A549 (cell line): ENCODE measurements at regions not wholly inside any gene's neighbourhood (a gene's known extent, or its start where the extent isn't known, plus 50 kb on each side); places are given as distances from the start of the nearest gene placed in this dataset.

Experiments used
- BCL3 ChIP-seq: fragments of >200 bp; sonication (Bioruptor Twin); formaldehyde crosslinking; IDR thresholded peaks from 3 replicates; pipeline ENCODE4 v1.6.1; 2016
- CEBPB ChIP-seq, 2 experiments: fragments of >200 bp in 1 of 2; sonication (Bioruptor Twin) in 1 of 2; formaldehyde crosslinking in 1 of 2; IDR thresholded peaks; 2 replicates each; pipeline ENCODE4 v1.6.1; 2012 to 2016
- CTCF ChIP-seq: fragments of >200 bp; sonication (Bioruptor Twin); formaldehyde crosslinking; IDR thresholded peaks from 3 replicates; pipeline ENCODE4 v1.5.1; 2016
- EHMT2 ChIP-seq: fragments of 200-600 bp; sonication (generic); IDR thresholded peaks from 2 replicates; pipeline ENCODE4 v1.6.1; 2016; ENCODE audit warnings: antibody characterized with exemption, low read depth, mild to moderate bottlenecking, moderate library complexity
- EP300 ChIP-seq, 2 experiments: fragments of >200 bp; sonication (Bioruptor Twin); formaldehyde crosslinking; IDR thresholded peaks; 2 replicates in 1 of 2; 3 replicates in 1 of 2; pipeline ENCODE4 v1.6.1; 2016 to 2017
- GATA3 ChIP-seq: IDR thresholded peaks from 2 replicates; pipeline ENCODE4 v1.6.1; 2012; ENCODE audit warnings: borderline replicate concordance
- HES2 ChIP-seq: fragments of >200 bp; sonication (Bioruptor Twin); formaldehyde crosslinking; IDR thresholded peaks from 2 replicates; pipeline ENCODE4 v1.6.1; 2016
- POLR2A ChIP-seq: IDR thresholded peaks from 2 replicates; pipeline ENCODE4 v1.6.1; 2012; ENCODE audit warnings: mild to moderate bottlenecking, low read length
- REST ChIP-seq: fragments of 200-600 bp; sonication (generic); IDR thresholded peaks from 2 replicates; pipeline ENCODE4 v1.6.1; 2016; ENCODE audit warnings: antibody characterized with exemption, mild to moderate bottlenecking, moderate library complexity
- RFX5 ChIP-seq: fragments of 450-650 bp; IDR thresholded peaks from 2 replicates; pipeline ENCODE4 v1.7.1; 2014; ENCODE audit warnings: antibody characterized with exemption, mild to moderate bottlenecking, moderate library complexity
- ZC3H11A ChIP-seq: fragments of 450-650 bp; IDR thresholded peaks from 2 replicates; pipeline ENCODE4 v1.6.1; 2014; ENCODE audit warnings: antibody characterized with exemption, mild to moderate bottlenecking

GRCh38 chr16:85418978-85419491 lies 194.1 kb upstream of the GSE1 start:
- no peak for TF ChIP-seq BCL3
- TF ChIP-seq REST = no peak
- TF ChIP-seq EHMT2 = no peak
- TF ChIP-seq HES2 = no peak
- TF ChIP-seq CTCF = no peak
- no peak for TF ChIP-seq CEBPB (IDR thresholded peaks at IDR 0.05)
- TF ChIP-seq EP300 (IDR thresholded peaks at IDR 0.05) = no peak
- no peak for TF ChIP-seq GATA3
- no peak for TF ChIP-seq POLR2A
- TF ChIP-seq RFX5 = no peak
- no peak for TF ChIP-seq ZC3H11A
